ENCODE measurements at regions not wholly inside any gene's neighbourhood (a gene's known extent, or its start where the extent isn't known, plus 50 kb on each side); places are given as distances from the start of the nearest gene placed in this dataset.

GRCh38 chr18:49652881-49653724, 91.2 kb downstream of the LIPG start:
- no peak overlapping the region for H3K27ac ChIP-seq (ENCODE audit: insufficient read length, low read depth, low read length)
- no peak overlapping the region for H3K23ac ChIP-seq (ENCODE audit: insufficient read length, low read depth, low read length)
- no peak overlapping the region for H3K4ac ChIP-seq (ENCODE audit: low read depth, low read length)
- H3K4me2 ChIP-seq (ENCODE audit: insufficient read depth, insufficient read length, low read length): no peak overlapping the region
- H4K5ac ChIP-seq (ENCODE audit: insufficient read length, low read depth, low read length): no peak overlapping the region
- no peak for DNase-seq
- no peak overlapping the region for H4K91ac ChIP-seq (ENCODE audit: insufficient read length, low read depth, low read length)
- H3K27me3 ChIP-seq (ENCODE audit: insufficient read depth, low read length): no peaks in the 10 kb centered on the region
- H3K56ac ChIP-seq (ENCODE audit: insufficient read length, low read depth, low read length): no peak overlapping the region
- Mint-ChIP-seq H3K4me1 (peaks cover 12 to 22% of the 10 kb centered on the region in 2 experiments), H3K4me3 (no peak overlapping the region), H3K27ac (peak overlapping the region in 1 of 3 experiments; percentile 89; a peak in 2 of 7 replicates), H3K36me3 (ENCODE audit: insufficient read depth in 1 of 3, low read depth in 3 of 3) (no peaks in the 10 kb centered on the region), H3K27me3 (ENCODE audit: low read depth) (no peaks in the 10 kb centered on the region; the same call in 1 of the 2 replicates), H3K9me3 (no peaks in the 10 kb centered on the region)
- H3K4me1 ChIP-seq (ENCODE audit: insufficient read depth, low read length): peaks cover 4% of the 10 kb centered on the region
- no peak overlapping the region for H4K8ac ChIP-seq (replicated peaks; ENCODE audit: insufficient read length, low read depth, low read length)
- H3K14ac ChIP-seq (ENCODE audit: insufficient read depth, low read length): no peak overlapping the region
- H2BK5ac ChIP-seq (ENCODE audit: insufficient read length, low read length): no peak overlapping the region
- no peaks in the 10 kb centered on the region for H3K9me3 ChIP-seq (ENCODE audit: control insufficient read depth, low read depth, low read length)
- H3K79me1 ChIP-seq (ENCODE audit: insufficient read depth, low read depth, low read length, poor library complexity, severe bottlenecking): no peaks in the 10 kb centered on the region
- H2BK12ac ChIP-seq (ENCODE audit: insufficient read length, low read depth, low read length): no peak overlapping the region
- TF ChIP-seq CTCF (conservative IDR thresholded peaks at IDR 0.05): no peak
- no peaks in the 10 kb centered on the region for H3K23me2 ChIP-seq (ENCODE audit: insufficient read length, low read depth, low read length, poor library complexity, severe bottlenecking)
- WGBS (ENCODE audit: extremely low coverage, insufficient read length, low lambda C conversion rate): no CpG with 5 or more reads among the region's 6 CpGs
- H3K9ac ChIP-seq (ENCODE audit: extremely low read depth, insufficient read length, low read length): no peak overlapping the region
- H4K20me1 ChIP-seq (ENCODE audit: control insufficient read depth, insufficient read depth, insufficient read length): no peaks in the 10 kb centered on the region
- H2BK15ac ChIP-seq (ENCODE audit: low read depth, low read length): no peak overlapping the region
- H2AFZ ChIP-seq (ENCODE audit: low read length): peak overlapping the region; percentile 37
- no peak overlapping the region for H2BK120ac ChIP-seq (ENCODE audit: low read depth, low read length, poor library complexity, severe bottlenecking)
- H3T11ph ChIP-seq (ENCODE audit: low read length): no peak overlapping the region
- H3K18ac ChIP-seq (ENCODE audit: insufficient read length, low read depth, low read length): no peak overlapping the region
- H2AK5ac ChIP-seq (ENCODE audit: insufficient read length, low read length): no peak overlapping the region
- H3K79me2 ChIP-seq (ENCODE audit: insufficient read depth, low read length): no peaks in the 10 kb centered on the region
- H2BK20ac ChIP-seq (ENCODE audit: low read depth, low read length, poor library complexity, severe bottlenecking): no peak overlapping the region
